KMS-11 (cell line): ENCODE measurements at regions not wholly inside any gene's neighbourhood (a gene's known extent, or its start where the extent isn't known, plus 50 kb on each side); places are given as distances from the start of the nearest gene placed in this dataset.

Source experiments
- H2AFZ ChIP-seq: fragments of 200-600 bp; sonication (generic); 2 replicates; pipeline ENCODE4 v1.6.1; 2016; ENCODE audit warnings: antibody characterized with exemption, mixed run types, low read depth
- H3K27ac ChIP-seq: fragments of 200-600 bp; sonication (generic); 2 replicates; pipeline ENCODE4 v1.6.1; 2016; ENCODE audit warnings: mild to moderate bottlenecking, mixed run types
- H3K27me3 ChIP-seq: fragments of 200-600 bp; sonication (generic); 2 replicates; pipeline ENCODE4 v1.6.1; 2017; ENCODE audit warnings: mild to moderate bottlenecking, low read depth, mixed run types, moderate library complexity; ENCODE audit not compliant: insufficient read depth
- H3K36me3 ChIP-seq: fragments of 200-600 bp; sonication (generic); 2 replicates; pipeline ENCODE4 v1.6.1; 2017; ENCODE audit warnings: mild to moderate bottlenecking, mixed run types; ENCODE audit not compliant: insufficient read depth
- H3K4me1 ChIP-seq: fragments of 200-600 bp; sonication (generic); 2 replicates; pipeline ENCODE4 v1.6.1; 2016; ENCODE audit warnings: mild to moderate bottlenecking, low read depth, mixed run types; ENCODE audit not compliant: poor library complexity, severe bottlenecking
- H3K4me2 ChIP-seq: fragments of 200-600 bp; sonication (generic); 2 replicates; pipeline ENCODE4 v1.7.0; 2016; ENCODE audit warnings: mild to moderate bottlenecking, mixed run types
- H3K4me3 ChIP-seq: fragments of 200-600 bp; sonication (generic); IDR thresholded peaks from 2 replicates; pipeline ENCODE4 v1.6.1; 2017; ENCODE audit warnings: low read depth, low read length, mixed read lengths; ENCODE audit not compliant: insufficient read depth
- H3K79me2 ChIP-seq: fragments of 200-600 bp; sonication (generic); 2 replicates; pipeline ENCODE4 v1.6.1; 2016; ENCODE audit warnings: low read depth, mixed run types; ENCODE audit not compliant: insufficient read depth
- H3K9ac ChIP-seq: fragments of 200-600 bp; sonication (generic); 2 replicates; pipeline ENCODE4 v1.6.1; 2016; ENCODE audit warnings: mild to moderate bottlenecking, mixed run types
- H4K20me1 ChIP-seq: fragments of 200-600 bp; sonication (generic); 2 replicates; pipeline ENCODE4 v1.6.1; 2016; ENCODE audit warnings: mild to moderate bottlenecking, mixed run types; ENCODE audit not compliant: insufficient read depth
- CTCF ChIP-seq: fragments of 200-600 bp; sonication (generic); conservative IDR thresholded peaks from 2 replicates; pipeline ENCODE4 v1.6.1; 2017; ENCODE audit warnings: low read depth, mild to moderate bottlenecking, antibody characterized with exemption, low read length, moderate library complexity, mixed read lengths

GRCh38 chr2:48257456-48257855, 57.0 kb upstream of the FOXN2 start:
- no peaks in the 10 kb centered on the region for H4K20me1 ChIP-seq
- no peak for TF ChIP-seq CTCF
- no peak overlapping the region for H3K4me3 ChIP-seq
- no peaks in the 10 kb centered on the region for H3K4me1 ChIP-seq
- H3K27me3 ChIP-seq: no peaks in the 10 kb centered on the region
- H3K36me3 ChIP-seq: no peaks in the 10 kb centered on the region
- no peak overlapping the region for H3K4me2 ChIP-seq
- no peak overlapping the region for H3K9ac ChIP-seq
- H3K79me2 ChIP-seq: no peaks in the 10 kb centered on the region
- no peak overlapping the region for H2AFZ ChIP-seq
- no peak overlapping the region for H3K27ac ChIP-seq

- no peaks in the 10 kb centered on the region for H3K79me2 ChIP-seq
- H3K36me3 ChIP-seq: no peaks in the 10 kb centered on the region
- no peak overlapping the region for H3K9ac ChIP-seq
- H3K4me1 ChIP-seq: no peaks in the 10 kb centered on the region
- H3K27me3 ChIP-seq: no peaks in the 10 kb centered on the region
- H3K4me3 ChIP-seq: no peak overlapping the region
- H3K4me2 ChIP-seq: no peak overlapping the region
- no peaks in the 10 kb centered on the region for H4K20me1 ChIP-seq
- H3K27ac ChIP-seq: no peak overlapping the region
- no peak for TF ChIP-seq CTCF
- no peak overlapping the region for H2AFZ ChIP-seq
Observed at GRCh38 chr2:48258481-48259149, 55.9 kb upstream of the FOXN2 start.

- Histone ChIP-seq H3K4me1 (no peaks in the 10 kb centered on the region), H3K4me2 (no peak overlapping the region), H2AFZ (no peak overlapping the region), H3K4me3 (no peak overlapping the region), H4K20me1 (no peaks in the 10 kb centered on the region), H3K9ac (no peak overlapping the region), H3K27me3 (no peaks in the 10 kb centered on the region), H3K36me3 (no peaks in the 10 kb centered on the region), H3K27ac (no peak overlapping the region), H3K79me2 (no peaks in the 10 kb centered on the region)
- TF ChIP-seq CTCF: no peak
Observed at GRCh38 chr2:48259811-48260210, 54.7 kb upstream of the FOXN2 start.

GRCh38 chr2:48264627-48265026, 49.9 kb upstream of the FOXN2 start:
- Histone ChIP-seq H3K79me2 (no peaks in the 10 kb centered on the region), H3K27me3 (no peaks in the 10 kb centered on the region), H4K20me1 (no peaks in the 10 kb centered on the region), H3K36me3 (no peaks in the 10 kb centered on the region), H2AFZ (no peak overlapping the region), H3K4me3 (no peak overlapping the region), H3K4me1 (no peaks in the 10 kb centered on the region), H3K27ac (no peak overlapping the region), H3K4me2 (no peak overlapping the region), H3K9ac (no peak overlapping the region)
- no peak for TF ChIP-seq CTCF
